T-helper 17 cell (primary cell): ENCODE measurements at regions not wholly inside any gene's neighbourhood (a gene's known extent, or its start where the extent isn't known, plus 50 kb on each side); places are given as distances from the start of the nearest gene placed in this dataset.

Experiments
- ATAC-seq: fragments of 150-1000 bp; cut with Tn5 transposase; 2 replicates; pipeline ENCODE4 v1.10.0; 2021; ENCODE audit warnings: mild to moderate bottlenecking, moderate library complexity
- DNase-seq, 3 donors: peaks; one replicate each; pipeline versions ENCODE4 v3.0.0 to v3.0.0-alpha.2; 2020 to 2021
- H3K9me3 ChIP-seq: one replicate; pipeline ENCODE4 v1.7.0; 2013; ENCODE audit warnings: low read length, mild to moderate bottlenecking; ENCODE audit not compliant: control insufficient read depth, poor library complexity, severe bottlenecking
- H3K27ac Mint-ChIP-seq: one replicate; pipeline ENCODE4 v1.8.0; 2022; ENCODE audit warnings: mild to moderate bottlenecking, moderate library complexity, mixed read lengths
- H3K27me3 Mint-ChIP-seq: one replicate; pipeline ENCODE4 v1.8.0; 2022; ENCODE audit warnings: mixed read lengths
- H3K36me3 Mint-ChIP-seq: one replicate; pipeline ENCODE4 v1.8.0; 2022; ENCODE audit warnings: low read depth, mixed read lengths
- H3K4me1 Mint-ChIP-seq: one replicate; pipeline ENCODE4 v1.8.0; 2022; ENCODE audit warnings: mild to moderate bottlenecking, mixed read lengths
- H3K4me3 Mint-ChIP-seq: one replicate; pipeline ENCODE4 v1.8.0; 2022; ENCODE audit warnings: mild to moderate bottlenecking, moderate library complexity, mixed read lengths

DNA sequence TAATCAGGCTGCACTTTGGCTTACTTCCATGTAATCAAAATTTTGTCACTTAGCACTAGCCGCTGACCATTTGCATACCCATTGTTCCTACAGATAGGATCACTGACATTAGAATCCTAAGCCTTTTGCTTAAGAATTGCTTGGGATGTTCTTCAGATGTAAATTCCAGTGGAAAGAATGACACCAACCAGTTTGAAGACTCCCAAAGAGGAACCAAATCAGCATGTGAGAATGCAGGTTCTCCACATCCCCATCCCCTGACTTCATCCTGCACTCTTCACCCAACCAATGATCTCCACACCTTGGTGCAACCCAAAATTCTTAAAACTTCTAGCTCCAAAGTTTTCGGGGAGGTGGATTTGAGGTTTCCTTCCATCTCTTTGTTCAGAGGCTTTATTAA is 345.6 kb downstream of the GPAM start:
- Mint-ChIP-seq H3K36me3 (no peaks in the 10 kb centered on the region), H3K27ac (no peak overlapping the region), H3K4me3 (no peak overlapping the region), H3K27me3 (peaks cover 8% of the 10 kb centered on the region), H3K4me1 (no peaks in the 10 kb centered on the region)
- H3K9me3 ChIP-seq, result no peaks in the 10 kb centered on the region
- DNase-seq (no peak), ATAC-seq (no peak)

DNA sequence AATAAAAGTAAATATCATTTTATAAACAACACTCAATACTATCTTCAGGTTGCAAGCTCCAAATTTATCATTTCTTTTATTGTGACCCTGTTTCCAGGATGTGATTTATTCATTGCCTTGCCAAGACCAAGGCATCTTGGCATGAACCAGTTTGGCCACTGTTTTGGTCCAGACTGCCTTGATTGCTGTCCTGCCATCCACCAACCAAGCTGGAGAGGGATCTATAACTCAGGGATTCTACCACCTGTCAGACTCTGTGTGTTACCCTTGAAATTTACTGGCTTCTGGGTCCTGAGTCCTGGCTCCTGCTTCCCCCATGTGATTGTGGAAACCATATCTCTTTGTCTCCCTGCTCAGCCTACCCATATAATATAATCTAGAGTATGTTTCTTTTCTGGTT is 343.0 kb downstream of the GPAM start:
- Mint-ChIP-seq H3K27me3 (no peaks in the 10 kb centered on the region), H3K4me3 (no peak overlapping the region), H3K27ac (no peak overlapping the region), H3K36me3 (no peaks in the 10 kb centered on the region), H3K4me1 (no peaks in the 10 kb centered on the region)
- DNase-seq (no peak), ATAC-seq (no peak)
- no peaks in the 10 kb centered on the region for H3K9me3 ChIP-seq

GRCh38 chr10:111852801-111853200 is 330.8 kb downstream of the GPAM start:
- no peaks in the 10 kb centered on the region for H3K27me3 Mint-ChIP-seq
- H3K36me3 Mint-ChIP-seq, result no peaks in the 10 kb centered on the region
- H3K9me3 ChIP-seq, result no peaks in the 10 kb centered on the region
- no peaks in the 10 kb centered on the region for H3K4me1 Mint-ChIP-seq
- no peak overlapping the region for H3K27ac Mint-ChIP-seq
- ATAC-seq (no peak), DNase-seq (no peak)
- H3K4me3 Mint-ChIP-seq, result no peak overlapping the region

DNA sequence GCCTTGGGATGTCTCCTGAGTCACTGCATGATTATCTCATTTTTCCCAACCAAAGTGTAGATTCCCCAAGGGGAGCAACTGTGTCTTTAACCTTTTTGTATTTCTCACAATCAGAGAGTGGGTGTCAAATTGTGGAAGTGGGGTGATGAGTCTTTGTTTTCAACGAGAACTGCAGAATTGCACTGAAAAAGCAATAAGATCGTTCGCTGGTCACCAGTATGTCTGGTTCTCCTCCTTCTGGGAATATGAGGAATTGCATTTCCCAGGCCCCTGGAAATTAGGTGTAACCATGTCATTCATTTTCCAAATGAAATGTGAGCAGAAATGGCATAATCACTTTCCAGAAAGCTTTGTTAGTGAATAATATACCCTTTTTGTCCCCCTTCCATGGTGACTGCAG is 326.9 kb downstream of the GPAM start:
- ATAC-seq, result no peak
- no peak overlapping the region for H3K4me3 Mint-ChIP-seq

GRCh38 chr10:111865550-111865949 is 318.0 kb downstream of the GPAM start:
- ATAC-seq (no peak), DNase-seq (no peak)
- Mint-ChIP-seq H3K27me3 (peaks cover 12% of the 10 kb centered on the region), H3K4me1 (no peaks in the 10 kb centered on the region), H3K36me3 (no peaks in the 10 kb centered on the region), H3K27ac (no peak overlapping the region), H3K4me3 (no peak overlapping the region)
- no peaks in the 10 kb centered on the region for H3K9me3 ChIP-seq

More for the DNA sequence above, 326.9 kb downstream of the GPAM start:
- Mint-ChIP-seq H3K27me3 (peaks cover 6% of the 10 kb centered on the region), H3K4me1 (no peaks in the 10 kb centered on the region), H3K27ac (no peak overlapping the region), H3K36me3 (no peaks in the 10 kb centered on the region)
- no peaks in the 10 kb centered on the region for H3K9me3 ChIP-seq
- DNase-seq, result no peak

DNA sequence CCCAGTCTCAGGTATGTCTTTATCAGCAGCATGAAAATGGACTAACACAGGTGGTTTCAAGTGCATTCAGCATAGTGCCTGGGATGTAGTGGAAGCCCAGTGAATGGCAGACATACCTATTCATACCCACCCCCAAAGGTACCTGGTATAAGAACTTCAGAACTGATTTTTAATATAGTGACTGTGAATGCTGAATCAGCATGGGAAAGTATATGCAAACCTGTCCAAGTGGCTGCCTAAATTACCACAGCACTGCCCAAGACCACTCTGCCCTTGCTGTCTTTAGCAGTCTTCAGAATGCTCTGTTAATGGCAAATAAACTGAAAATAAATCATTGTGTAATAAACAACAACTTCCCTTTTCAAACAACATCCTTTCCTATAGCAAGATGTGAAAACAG is 312.1 kb downstream of the GPAM start:
- H3K9me3 ChIP-seq, result no peaks in the 10 kb centered on the region
- no peak overlapping the region for H3K27ac Mint-ChIP-seq
- no peaks in the 10 kb centered on the region for H3K4me1 Mint-ChIP-seq
- H3K4me3 Mint-ChIP-seq, result no peak overlapping the region
- H3K36me3 Mint-ChIP-seq, result no peaks in the 10 kb centered on the region
- ATAC-seq (no peak), DNase-seq (no peak)
- H3K27me3 Mint-ChIP-seq, result no peaks in the 10 kb centered on the region

DNA sequence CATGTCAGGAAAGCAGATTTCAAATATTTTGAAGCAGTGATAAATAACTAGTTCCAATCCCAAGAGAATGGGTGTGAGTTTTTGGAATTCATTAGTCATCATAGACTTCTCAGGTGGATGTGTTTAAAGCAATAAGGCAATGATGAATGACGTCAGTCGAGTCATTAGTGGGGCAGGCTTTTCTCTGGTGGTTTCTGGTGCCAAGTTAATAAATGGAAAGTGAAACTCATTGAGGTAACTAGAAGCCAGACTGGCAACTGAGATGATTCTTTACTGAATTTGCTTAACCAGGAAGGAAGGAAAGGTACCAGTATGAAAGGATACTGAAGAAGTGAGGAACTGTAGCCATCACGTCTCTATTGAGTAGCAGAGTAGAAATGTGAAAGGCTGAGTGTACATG is 311.0 kb downstream of the GPAM start:
- Mint-ChIP-seq H3K4me1 (no peaks in the 10 kb centered on the region), H3K27ac (no peak overlapping the region), H3K27me3 (no peaks in the 10 kb centered on the region), H3K36me3 (no peaks in the 10 kb centered on the region), H3K4me3 (no peak overlapping the region)
- DNase-seq, result no peak
- no peaks in the 10 kb centered on the region for H3K9me3 ChIP-seq
- ATAC-seq, result no peak

GRCh38 chr10:111873041-111873440 is 310.5 kb downstream of the GPAM start:
- Mint-ChIP-seq H3K27me3 (no peaks in the 10 kb centered on the region), H3K4me3 (no peak overlapping the region), H3K27ac (no peak overlapping the region), H3K36me3 (no peaks in the 10 kb centered on the region), H3K4me1 (no peaks in the 10 kb centered on the region)
- DNase-seq, result no peak
- no peak for ATAC-seq
- H3K9me3 ChIP-seq, result no peaks in the 10 kb centered on the region

DNA sequence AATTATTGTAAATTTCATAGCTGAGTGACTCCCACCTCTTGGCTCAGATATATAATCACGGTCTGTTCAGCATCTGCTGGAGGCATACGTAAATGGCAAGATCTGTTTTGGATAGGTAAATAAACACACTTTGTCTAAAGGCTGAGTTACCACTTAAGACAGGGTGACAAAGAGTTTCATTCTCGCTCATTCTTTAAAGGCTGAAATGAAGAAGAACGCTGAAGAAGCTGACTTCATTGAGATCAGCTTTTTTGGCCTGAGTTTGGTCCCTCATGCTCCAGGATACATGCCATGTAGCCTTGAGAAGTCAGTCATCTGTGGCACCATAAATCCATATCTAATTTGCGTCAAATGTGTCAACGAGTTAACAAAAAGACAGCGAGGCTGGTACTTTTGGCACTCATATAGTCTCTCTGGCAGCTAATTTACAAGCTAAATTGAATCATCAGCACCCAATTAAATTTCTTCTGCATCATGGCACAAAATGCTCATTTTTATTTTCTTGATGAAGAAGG is 309.9 kb downstream of the GPAM start:
- Mint-ChIP-seq H3K27me3 (no peaks in the 10 kb centered on the region), H3K4me1 (no peaks in the 10 kb centered on the region), H3K4me3 (no peak overlapping the region), H3K27ac (no peak overlapping the region), H3K36me3 (no peaks in the 10 kb centered on the region)
- DNase-seq (no peak), ATAC-seq (no peak)
- H3K9me3 ChIP-seq, result no peaks in the 10 kb centered on the region

DNA sequence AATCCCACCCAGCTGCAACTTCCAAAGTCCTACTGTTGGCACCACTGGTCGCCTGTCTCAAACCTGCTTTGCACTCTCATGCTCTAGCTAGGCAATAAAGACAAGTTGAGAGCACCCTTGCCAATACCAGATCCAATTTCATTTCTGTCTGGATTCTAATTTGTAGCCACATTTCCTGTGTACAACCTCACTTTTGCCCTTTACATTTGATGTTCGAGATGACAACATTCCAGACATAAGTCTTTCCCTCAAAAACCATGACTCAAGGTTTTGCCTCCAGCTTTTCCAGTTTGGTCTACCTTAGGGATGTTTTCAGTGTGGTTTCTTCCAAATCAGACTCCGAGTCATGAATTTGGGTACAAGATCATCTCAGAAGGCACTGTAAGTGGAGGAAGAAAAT is 309.0 kb downstream of the GPAM start:
- no peak overlapping the region for H3K4me3 Mint-ChIP-seq
- ATAC-seq (no peak), DNase-seq (no peak)
- no peaks in the 10 kb centered on the region for H3K4me1 Mint-ChIP-seq
- no peak overlapping the region for H3K27ac Mint-ChIP-seq
- H3K36me3 Mint-ChIP-seq, result no peaks in the 10 kb centered on the region
- H3K27me3 Mint-ChIP-seq, result no peaks in the 10 kb centered on the region
- no peaks in the 10 kb centered on the region for H3K9me3 ChIP-seq

- Mint-ChIP-seq H3K36me3 (no peaks in the 10 kb centered on the region), H3K4me3 (no peak overlapping the region), H3K4me1 (no peaks in the 10 kb centered on the region), H3K27me3 (no peaks in the 10 kb centered on the region), H3K27ac (no peak overlapping the region)
- no peak for ATAC-seq
- H3K9me3 ChIP-seq, result no peaks in the 10 kb centered on the region
- no peak for DNase-seq
Observed at GRCh38 chr10:111875725-111876124, 307.8 kb downstream of the GPAM start.

- H3K4me1 Mint-ChIP-seq, result no peaks in the 10 kb centered on the region
- DNase-seq (no peak), ATAC-seq (no peak)
- no peaks in the 10 kb centered on the region for H3K9me3 ChIP-seq
- H3K4me3 Mint-ChIP-seq, result no peak overlapping the region
- H3K36me3 Mint-ChIP-seq, result no peaks in the 10 kb centered on the region
- no peak overlapping the region for H3K27ac Mint-ChIP-seq
- no peaks in the 10 kb centered on the region for H3K27me3 Mint-ChIP-seq
Observed at GRCh38 chr10:111877258-111877657, 306.3 kb downstream of the GPAM start.

- H3K36me3 Mint-ChIP-seq, result no peaks in the 10 kb centered on the region
- H3K27me3 Mint-ChIP-seq, result no peaks in the 10 kb centered on the region
- no peak for DNase-seq
- no peak for ATAC-seq
- no peaks in the 10 kb centered on the region for H3K9me3 ChIP-seq
- no peak overlapping the region for H3K4me3 Mint-ChIP-seq
- H3K4me1 Mint-ChIP-seq, result no peaks in the 10 kb centered on the region
- H3K27ac Mint-ChIP-seq, result no peak overlapping the region
Observed at GRCh38 chr10:111879969-111880368, 303.6 kb downstream of the GPAM start.

DNA sequence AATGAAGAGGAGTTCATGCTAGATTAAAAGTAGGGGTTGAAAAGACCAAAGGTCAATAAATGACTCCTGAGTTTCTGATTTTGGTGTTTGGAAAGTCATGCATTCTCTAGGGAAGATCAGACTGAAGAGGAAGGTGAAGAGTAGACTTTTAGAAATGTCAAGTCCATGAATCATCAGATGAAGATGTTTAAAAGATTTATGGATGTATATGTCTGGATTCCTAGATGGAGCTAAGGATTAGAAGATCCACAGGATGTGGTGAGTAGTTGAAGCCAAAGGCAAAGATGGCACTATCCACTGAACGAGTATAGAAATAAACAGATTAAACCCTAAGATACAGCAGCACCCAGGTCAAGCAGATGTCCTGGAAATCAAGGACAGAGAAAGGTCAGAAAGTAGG is 298.5 kb downstream of the GPAM start:
- DNase-seq, result no peak
- H3K36me3 Mint-ChIP-seq, result no peaks in the 10 kb centered on the region
- H3K27ac Mint-ChIP-seq, result no peak overlapping the region

DNA sequence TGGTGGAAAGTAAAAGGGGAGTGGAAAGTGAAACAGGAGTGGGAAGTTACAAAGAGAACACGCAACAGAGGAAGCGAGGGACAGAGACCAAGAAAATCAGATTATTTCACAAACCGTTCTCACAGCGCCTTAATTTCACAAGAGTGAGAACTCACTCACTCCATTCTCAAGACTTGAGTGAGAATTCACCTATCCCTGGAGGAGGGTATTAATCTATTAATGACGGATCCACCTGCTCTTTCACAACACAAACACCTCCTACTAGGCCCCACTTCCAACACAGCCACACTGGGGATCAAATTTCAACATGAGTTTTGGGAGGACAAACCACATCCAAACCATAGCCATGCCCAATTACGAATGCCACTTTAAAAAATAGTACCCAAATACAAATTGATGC is 297.6 kb downstream of the GPAM start:
- ATAC-seq (no peak), DNase-seq (no peak)
- Mint-ChIP-seq H3K36me3 (no peaks in the 10 kb centered on the region), H3K27me3 (no peaks in the 10 kb centered on the region), H3K27ac (no peak overlapping the region), H3K4me1 (no peaks in the 10 kb centered on the region), H3K4me3 (no peak overlapping the region)
- H3K9me3 ChIP-seq, result no peaks in the 10 kb centered on the region

More for the DNA sequence above, 298.5 kb downstream of the GPAM start:
- H3K27me3 Mint-ChIP-seq, result no peaks in the 10 kb centered on the region
- no peak for ATAC-seq
- H3K4me3 Mint-ChIP-seq, result no peak overlapping the region
- no peaks in the 10 kb centered on the region for H3K9me3 ChIP-seq
- H3K4me1 Mint-ChIP-seq, result no peaks in the 10 kb centered on the region
